Psoas muscle (tissue), 7 donors: ENCODE measurements at regions not wholly inside any gene's neighbourhood (a gene's known extent, or its start where the extent isn't known, plus 50 kb on each side); places are given as distances from the start of the nearest gene placed in this dataset.

ENCODE experiments used
- ATAC-seq, 4 donors: fragments of 200-7000 bp; cut with Tn5 transposase; one replicate each; pipeline ENCODE4 v1.9.1; 2020; ENCODE audit warnings: moderate library complexity in 3 of 4, mild to moderate bottlenecking in 2 of 4
- DNase-seq, 2 donors: peaks; one replicate each; pipeline ENCODE4 v3.0.0-alpha.2; 2020
- H3K27ac ChIP-seq: fragments of 200-600 bp; one replicate; pipeline ENCODE4 v1.8.0; 2022
- H3K27me3 ChIP-seq, 3 donors: fragments of 200-600 bp in 1 of 3; one replicate each; pipeline versions ENCODE4 v1.6.1 to v1.8.0; 2013 to 2022; ENCODE audit warnings: low read length in 2 of 3, mild to moderate bottlenecking in 2 of 3, moderate library complexity in 1 of 3; ENCODE audit not compliant: insufficient read depth in 3 of 3
- H3K36me3 ChIP-seq, 2 donors: fragments of 200-600 bp in 1 of 2; one replicate each; pipeline versions ENCODE4 v1.6.1 to v1.8.0; 2013 to 2022; ENCODE audit warnings: low read depth in 1 of 2, mild to moderate bottlenecking in 1 of 2, moderate library complexity in 1 of 2; ENCODE audit not compliant: insufficient read depth in 1 of 2
- H3K4me1 ChIP-seq: fragments of 200-600 bp; one replicate; pipeline ENCODE4 v1.8.0; 2022
- H3K4me3 ChIP-seq: fragments of 200-600 bp; one replicate; pipeline ENCODE4 v1.8.0; 2022; ENCODE audit warnings: mild to moderate bottlenecking
- H3K9me3 ChIP-seq: fragments of 200-600 bp; one replicate; pipeline ENCODE4 v1.8.0; 2022
- CTCF ChIP-seq: fragments of 200-600 bp; IDR thresholded peaks from one replicate; pipeline ENCODE4 v1.8.0; 2022; ENCODE audit warnings: antibody characterized with exemption
- WGBS, 3 donors: extraction: QIAGEN DNeasy Blood & Tissue Kit; methylation state at CpG; one replicate each; pipeline versions ENCODE4 v1.1.6 to v1.1.7; 2013; 5-methylcytosine and 5-hydroxymethylcytosine counted together
- intact Hi-C, 2 donors: fragments of 100-400 bp; cut with DNase I; formaldehyde crosslinking; loops; one replicate each; pipeline versions ENCODE4 v1.11.0 to v1.14.2; 2022
- donor health status: healthy with polysubstance abuse.
- donor health status: DM: no; HTN: no; CAD: no; lungs with moderate emphysema.
- donor health status: Bipolar disorder and iron deficiency.
- donor health status: healthy.
- donor health status: DM: yes; HTN: yes; CAD: no.
- donor health status: DM: no; HTN: no; CAD: no.
- donor health status: DM: yes; HTN: yes; CAD: no.

GRCh38 chr9:71361357-71361756, 239.9 kb upstream of the TRPM3 start:
- H3K4me3 ChIP-seq: no peak overlapping the region
- intact Hi-C loops: no loop called here
- DNase-seq: no peak
- ATAC-seq: no peak
- no peaks in the 10 kb centered on the region for H3K27me3 ChIP-seq
- H3K4me1 ChIP-seq: no peaks in the 10 kb centered on the region
- H3K9me3 ChIP-seq: no peaks in the 10 kb centered on the region
- no peak overlapping the region for H3K27ac ChIP-seq
- 50 to 70% (median 59%) methylated on average over 2 of the region's 2 CpGs for WGBS, 3 donors
- H3K36me3 ChIP-seq: no peaks in the 10 kb centered on the region
- no peak for TF ChIP-seq CTCF

DNA sequence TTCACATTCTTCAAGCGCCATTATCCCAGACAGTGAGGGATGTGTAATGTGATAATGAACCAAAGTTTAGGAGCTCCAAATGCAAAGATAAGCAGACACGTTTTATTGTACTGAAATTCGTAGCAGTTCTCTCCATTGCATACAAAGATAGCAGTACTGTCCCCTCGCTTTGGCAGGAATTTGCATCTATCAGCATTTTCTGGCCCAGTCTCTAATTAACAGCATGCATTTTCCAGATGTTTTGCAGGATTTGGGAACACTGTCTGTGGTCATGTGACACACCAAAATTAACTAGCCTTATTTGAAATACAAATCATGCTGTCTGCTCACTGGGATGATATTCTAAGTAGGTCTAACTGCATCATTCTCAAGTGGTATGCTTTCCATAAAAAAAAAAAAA, 235.9 kb upstream of the TRPM3 start:
- no peak for ATAC-seq
- intact Hi-C loops: no loop called here
- WGBS, 3 donors: 33 to 43% (median 40%) methylated on average over 4 of the region's 4 CpGs
- H3K4me1 ChIP-seq: no peaks in the 10 kb centered on the region
- DNase-seq: no peak
- no peak overlapping the region for H3K4me3 ChIP-seq
- H3K9me3 ChIP-seq: no peaks in the 10 kb centered on the region
- TF ChIP-seq CTCF: no peak
- H3K36me3 ChIP-seq: no peaks in the 10 kb centered on the region
- H3K27ac ChIP-seq: no peak overlapping the region
- H3K27me3 ChIP-seq: no peaks in the 10 kb centered on the region

DNA sequence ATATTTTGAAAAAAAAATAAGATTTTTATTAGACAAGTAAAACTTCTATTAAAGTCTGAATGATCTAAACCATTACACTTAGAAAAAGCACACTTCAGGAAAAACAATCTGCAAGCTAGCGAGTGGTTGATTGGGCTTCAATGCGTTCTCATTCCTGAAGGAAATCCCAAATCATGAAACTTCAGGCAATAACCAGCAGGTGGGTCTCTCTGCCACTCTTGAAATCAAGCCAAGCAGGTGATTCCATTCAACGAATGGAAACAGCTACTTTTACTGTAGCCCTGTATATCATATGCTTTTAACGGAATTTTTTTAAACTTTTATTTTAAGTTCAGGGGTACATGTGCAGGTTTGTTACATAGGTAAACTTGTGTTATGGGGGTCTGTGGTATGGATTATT, 234.5 kb upstream of the TRPM3 start:
- H3K9me3 ChIP-seq: no peaks in the 10 kb centered on the region
- DNase-seq (no peak), ATAC-seq (no peak)
- no peak overlapping the region for H3K27ac ChIP-seq
- H3K4me3 ChIP-seq: no peak overlapping the region
- no peaks in the 10 kb centered on the region for H3K36me3 ChIP-seq
- WGBS, 3 donors: 54 to 64% (median 61%) methylated on average over 4 of the region's 4 CpGs
- intact Hi-C loops: no loop called here
- no peaks in the 10 kb centered on the region for H3K27me3 ChIP-seq
- H3K4me1 ChIP-seq: no peaks in the 10 kb centered on the region
- no peak for TF ChIP-seq CTCF

GRCh38 chr9:71353720-71354119, 232.3 kb upstream of the TRPM3 start:
- Histone ChIP-seq H3K36me3 (no peaks in the 10 kb centered on the region), H3K4me3 (no peak overlapping the region), H3K9me3 (no peaks in the 10 kb centered on the region), H3K27me3 (no peaks in the 10 kb centered on the region), H3K4me1 (no peaks in the 10 kb centered on the region), H3K27ac (no peak overlapping the region)
- DNase-seq (no peak), ATAC-seq (no peak)
- no peak for TF ChIP-seq CTCF
- WGBS, 3 donors: 73 to 76% (median 73%) methylated on average over 2 of the region's 2 CpGs
- intact Hi-C loops: no loop called here

DNA sequence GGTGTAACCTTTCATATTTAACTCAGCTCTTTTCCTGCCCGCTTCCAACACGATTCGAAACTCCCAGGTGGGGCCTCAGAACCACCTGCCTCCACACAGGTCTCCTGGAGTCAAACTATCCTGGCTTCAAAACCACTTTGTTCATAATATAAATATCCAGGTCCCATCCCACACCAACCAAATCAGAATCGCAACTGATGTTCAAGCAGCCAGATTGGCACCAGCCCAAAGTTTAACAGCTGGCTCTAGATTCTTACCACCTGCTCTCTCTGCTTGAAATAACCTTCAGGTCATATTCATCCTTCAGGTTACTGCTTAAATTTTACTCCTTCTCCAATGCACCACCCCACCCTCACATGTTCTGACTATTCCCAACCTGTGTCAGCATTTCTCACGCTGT, 231.4 kb upstream of the TRPM3 start:
- WGBS, 3 donors: 61 to 62% (median 62%) methylated on average over 5 of the region's 5 CpGs
- DNase-seq (no peak), ATAC-seq (no peak)
- H3K27ac ChIP-seq: no peak overlapping the region
- no peaks in the 10 kb centered on the region for H3K27me3 ChIP-seq
- intact Hi-C loops: no loop called here
- no peaks in the 10 kb centered on the region for H3K36me3 ChIP-seq
- TF ChIP-seq CTCF: no peak
- no peaks in the 10 kb centered on the region for H3K9me3 ChIP-seq
- H3K4me1 ChIP-seq: no peaks in the 10 kb centered on the region
- H3K4me3 ChIP-seq: no peak overlapping the region
